H1 (cell line): ENCODE measurements at regions not wholly inside any gene's neighbourhood (a gene's known extent, or its start where the extent isn't known, plus 50 kb on each side); places are given as distances from the start of the nearest gene placed in this dataset.

Experiments used
- CTCF ChIA-PET: fragments of 300-600 bp; sonication (Branson Sonifier 250); formaldehyde crosslinking; loops from one replicate; lab custom pipeline; 2021; ENCODE audit not compliant: partially characterized antibody; lab: Charles Lee
- POLR2A ChIA-PET: fragments of 300-600 bp; sonication (Branson Sonifier 250); formaldehyde crosslinking; loops from one replicate; lab custom pipeline; 2021; ENCODE audit warnings: inconsistent platforms; ENCODE audit not compliant: partially characterized antibody; lab: Charles Lee
- DNase-seq, 2 experiments: peaks; one replicate each; pipeline versions ENCODE4 v3.0.0 to v3.0.0-alpha.2; 2010 to 2022; ENCODE audit warnings: low spot score in 2 of 2, low read depth in 1 of 2, mixed read lengths in 1 of 2
- FAIRE-seq: peaks from 2 replicates; lab custom pipeline; 2011; peaks lifted over from hg19 to GRCh38; lab: Jason Lieb, UNC
- H2AFZ ChIP-seq: 2 replicates; pipeline ENCODE4 v1.8.1; 2012; ENCODE audit warnings: low read length, inconsistent platforms
- H2AK5ac ChIP-seq: 2 replicates; pipeline ENCODE4 v1.6.1; 2013; ENCODE audit warnings: low read depth, low read length
- H2BK120ac ChIP-seq: replicated peaks from 2 replicates; pipeline ENCODE3; 2013; ENCODE audit warnings: low read depth, low read length, inconsistent platforms
- H2BK12ac ChIP-seq: 2 replicates; pipeline ENCODE4 v1.6.1; 2013; ENCODE audit warnings: low read depth, low read length
- H2BK15ac ChIP-seq: 2 replicates; pipeline ENCODE4 v1.6.1; 2013; ENCODE audit warnings: low read length
- H2BK20ac ChIP-seq: 2 replicates; pipeline ENCODE4 v1.6.1; 2013; ENCODE audit warnings: low read length
- H2BK5ac ChIP-seq: 2 replicates; pipeline ENCODE4 v1.6.1; 2013; ENCODE audit warnings: low read depth, low read length
- H3K14ac ChIP-seq: 2 replicates; pipeline ENCODE4 v1.6.1; 2013; ENCODE audit warnings: inconsistent platforms; ENCODE audit not compliant: insufficient read length
- H3K18ac ChIP-seq: 2 replicates; pipeline ENCODE4 v1.6.1; 2013; ENCODE audit warnings: low read length; ENCODE audit errors: extremely low read depth
- H3K23ac ChIP-seq: 2 replicates; pipeline ENCODE4 v1.6.1; 2013; ENCODE audit warnings: inconsistent platforms; ENCODE audit not compliant: insufficient read length
- H3K23me2 ChIP-seq: 2 replicates; pipeline ENCODE4 v1.6.1; 2013; ENCODE audit warnings: low read depth, low read length
- H3K27ac ChIP-seq: 2 replicates; pipeline ENCODE4 v1.6.1; 2011; ENCODE audit warnings: low read depth, low read length, inconsistent platforms
- H3K27me3 ChIP-seq, 4 experiments: replicated peaks in 1 of 4; 1 replicate in 1 of 4; 2 replicates in 3 of 4; pipeline versions ENCODE4 v1.6.1 to v1.8.1; 2011 to 2013; ENCODE audit warnings: low read length in 3 of 4, mild to moderate bottlenecking in 3 of 4, inconsistent platforms in 2 of 4, mixed read lengths in 2 of 4, moderate library complexity in 1 of 4; ENCODE audit not compliant: control insufficient read depth in 3 of 4, insufficient read depth in 3 of 4; ENCODE audit errors: extremely low read depth in 1 of 4
- H3K36me3 ChIP-seq, 4 experiments: 2 replicates each; pipeline versions ENCODE4 v1.6.1 to v1.8.1; 2011 to 2013; ENCODE audit warnings: mild to moderate bottlenecking in 4 of 4, low read length in 3 of 4, moderate library complexity in 2 of 4, control low read depth in 1 of 4, inconsistent platforms in 1 of 4; ENCODE audit not compliant: insufficient read depth in 4 of 4, control insufficient read depth in 2 of 4
- H3K4ac ChIP-seq: replicated peaks from 2 replicates; pipeline ENCODE3; 2013; ENCODE audit warnings: low read length, low read depth, mixed read lengths, inconsistent platforms; ENCODE audit not compliant: insufficient read length
- H3K4me1 ChIP-seq, 4 experiments: replicated peaks in 1 of 4; 1 replicate in 1 of 4; 2 replicates in 3 of 4; pipeline versions ENCODE4 v1.6.1 to v1.8.1; 2011 to 2013; ENCODE audit warnings: low read length in 3 of 4, inconsistent platforms in 2 of 4, mixed read lengths in 1 of 4; ENCODE audit not compliant: insufficient read depth in 4 of 4, control insufficient read depth in 3 of 4
- H3K4me2 ChIP-seq, 2 experiments: 2 replicates each; pipeline versions ENCODE4 v1.6.1 to v1.8.1; 2011 to 2013; ENCODE audit warnings: low read depth in 2 of 2, low read length in 2 of 2, control low read depth in 1 of 2, inconsistent platforms in 1 of 2, mild to moderate bottlenecking in 1 of 2; ENCODE audit not compliant: insufficient read depth in 1 of 2
- H3K4me3 ChIP-seq, 4 experiments: fragments of 200-600, 300-600 bp in 1 of 4; sonication (generic), shearing (Covaris generic), sonication (Bioruptor Twin) in 1 of 4; 2 replicates each; pipeline versions ENCODE4 v1.5.1 to v1.8.1; 2011 to 2016; ENCODE audit warnings: low read length in 4 of 4, low read depth in 3 of 4, control low read depth in 2 of 4, inconsistent platforms in 2 of 4, mild to moderate bottlenecking in 2 of 4, mixed read lengths in 1 of 4, moderate library complexity in 1 of 4; ENCODE audit not compliant: insufficient read depth in 2 of 4; ENCODE audit errors: extremely low read depth in 1 of 4
- H3K56ac ChIP-seq: replicated peaks from 2 replicates; pipeline ENCODE3; 2013; ENCODE audit warnings: low read depth, mild to moderate bottlenecking, mixed read lengths, low read length, inconsistent platforms; ENCODE audit not compliant: insufficient read length
- H3K79me1 ChIP-seq: 2 replicates; pipeline ENCODE4 v1.6.1; 2013; ENCODE audit warnings: low read depth, low read length, control low read depth
- H3K79me2 ChIP-seq, 2 experiments: 2 replicates each; pipeline versions ENCODE4 v1.6.1 to v1.8.1; 2012 to 2013; ENCODE audit warnings: low read length in 2 of 2, mild to moderate bottlenecking in 2 of 2, inconsistent platforms in 1 of 2; ENCODE audit not compliant: insufficient read depth in 2 of 2, control insufficient read depth in 1 of 2
- H3K9ac ChIP-seq, 4 experiments: replicated peaks in 1 of 4; 1 replicate in 1 of 4; 2 replicates in 3 of 4; pipeline versions ENCODE4 v1.6.1 to v1.8.1; 2011 to 2013; ENCODE audit warnings: low read depth in 3 of 4, low read length in 3 of 4, control low read depth in 2 of 4, mild to moderate bottlenecking in 2 of 4, moderate library complexity in 2 of 4, inconsistent platforms in 1 of 4; ENCODE audit errors: extremely low read depth in 1 of 4
- H3K9me3 ChIP-seq, 2 experiments: 2 replicates each; pipeline versions ENCODE4 v1.6.1 to v1.8.1; 2012 to 2013; ENCODE audit warnings: mild to moderate bottlenecking in 2 of 2, moderate library complexity in 2 of 2, control low read depth in 1 of 2, inconsistent platforms in 1 of 2, low read depth in 1 of 2, low read length in 1 of 2, mixed read lengths in 1 of 2; ENCODE audit not compliant: insufficient read depth in 2 of 2
- H4K20me1 ChIP-seq, 2 experiments: replicated peaks in 1 of 2; 2 replicates each; pipeline versions ENCODE3 to v1.8.1; 2011 to 2013; ENCODE audit warnings: inconsistent platforms in 2 of 2, low read length in 2 of 2, mild to moderate bottlenecking in 1 of 2; ENCODE audit not compliant: insufficient read depth in 2 of 2, control insufficient read depth in 1 of 2
- H4K5ac ChIP-seq: 2 replicates; pipeline ENCODE4 v1.6.1; 2013; ENCODE audit warnings: low read length, low read depth, mixed read lengths, inconsistent platforms; ENCODE audit not compliant: insufficient read length
- H4K8ac ChIP-seq: 2 replicates; pipeline ENCODE4 v1.8.0; 2013; ENCODE audit warnings: mild to moderate bottlenecking, moderate library complexity, low read length, inconsistent platforms; ENCODE audit not compliant: insufficient read depth; ENCODE audit errors: extremely low read depth
- H4K91ac ChIP-seq: replicated peaks from 2 replicates; pipeline ENCODE3; 2013; ENCODE audit warnings: low read length, mixed read lengths, inconsistent platforms; ENCODE audit not compliant: insufficient read length
- ASH2L ChIP-seq: fragments of 200-600, 300-600 bp; sonication (generic); IDR thresholded peaks from one replicate; pipeline ENCODE4 v1.7.1; 2017; ENCODE audit warnings: low read length
- CBX5 ChIP-seq: fragments of 300-800, 300-1000 bp; sonication (generic); IDR thresholded peaks from 2 replicates; pipeline ENCODE4 v1.7.1; 2016; ENCODE audit warnings: antibody characterized with exemption, low read length, low read depth
- CTCF ChIP-seq, 3 experiments: IDR thresholded peaks; 1 replicate in 2 of 3; 2 replicates in 1 of 3; pipeline versions ENCODE4 v1.5.1 to v1.6.1; 2011; ENCODE audit warnings: low read length in 3 of 3, mild to moderate bottlenecking in 3 of 3, inconsistent platforms in 2 of 3, low read depth in 1 of 3, moderate library complexity in 1 of 3; ENCODE audit not compliant: insufficient read depth in 1 of 3; ENCODE audit errors: control extremely low read depth in 1 of 3
- GABPA ChIP-seq: IDR thresholded peaks from 2 replicates; pipeline ENCODE4 v1.6.1; 2011; ENCODE audit warnings: mild to moderate bottlenecking, low read length, moderate library complexity, borderline replicate concordance; ENCODE audit not compliant: insufficient read depth
- NRF1 ChIP-seq: IDR thresholded peaks from 2 replicates; pipeline ENCODE4 v1.6.1; 2011; ENCODE audit warnings: mild to moderate bottlenecking, low read depth, low read length, improper control_type of control experiment
- PHF8 ChIP-seq: fragments of 200-600 bp; sonication (generic); conservative IDR thresholded peaks from 2 replicates; pipeline ENCODE4 v1.7.1; 2012; ENCODE audit warnings: low read depth, mild to moderate bottlenecking, inconsistent platforms, low read length, moderate library complexity
- POU5F1 ChIP-seq: IDR thresholded peaks from 2 replicates; pipeline ENCODE4 v1.6.1; 2011; ENCODE audit warnings: low read depth, mild to moderate bottlenecking, low read length, moderate library complexity
- RAD21 ChIP-seq, 2 experiments: IDR thresholded peaks in 1 of 2; conservative IDR thresholded peaks in 1 of 2; 2 replicates each; pipeline ENCODE4 v1.6.1; 2011; ENCODE audit warnings: low read depth in 2 of 2, low read length in 2 of 2, improper control_type of control experiment in 1 of 2, inconsistent platforms in 1 of 2, mild to moderate bottlenecking in 1 of 2, moderate library complexity in 1 of 2
- SIX5 ChIP-seq: IDR thresholded peaks from 2 replicates; pipeline ENCODE4 v1.6.1; 2011; ENCODE audit warnings: mild to moderate bottlenecking, low read depth, low read length
- TAF7 ChIP-seq: optimal IDR thresholded peaks from 2 replicates; pipeline ENCODE3; 2011; ENCODE audit warnings: low read depth, mild to moderate bottlenecking, inconsistent platforms, low read length, moderate library complexity, borderline replicate concordance
- WGBS, 2 experiments: shearing (Covaris generic) in 1 of 2; methylation state at CpG; one replicate each; pipeline versions ENCODE4 v1.1.6 to v1.1.7; 2013 to 2015; ENCODE audit warnings: low lambda C conversion rate in 2 of 2, mixed read lengths in 2 of 2, inconsistent platforms in 1 of 2, low coverage in 1 of 2, missing lambda C conversion rate in 1 of 2; ENCODE audit not compliant: insufficient replicate concordance in 2 of 2, insufficient coverage in 1 of 2, insufficient read length in 1 of 2; ENCODE audit errors: extremely low coverage in 1 of 2, missing lambda C conversion rate in 1 of 2; 5-methylcytosine and 5-hydroxymethylcytosine counted together
- TF ChIP-seq, protein P1 (sequence below): IDR thresholded peaks from 2 replicates; pipeline ENCODE4 v1.6.1; 2012; ENCODE audit warnings: inconsistent platforms

DNA sequence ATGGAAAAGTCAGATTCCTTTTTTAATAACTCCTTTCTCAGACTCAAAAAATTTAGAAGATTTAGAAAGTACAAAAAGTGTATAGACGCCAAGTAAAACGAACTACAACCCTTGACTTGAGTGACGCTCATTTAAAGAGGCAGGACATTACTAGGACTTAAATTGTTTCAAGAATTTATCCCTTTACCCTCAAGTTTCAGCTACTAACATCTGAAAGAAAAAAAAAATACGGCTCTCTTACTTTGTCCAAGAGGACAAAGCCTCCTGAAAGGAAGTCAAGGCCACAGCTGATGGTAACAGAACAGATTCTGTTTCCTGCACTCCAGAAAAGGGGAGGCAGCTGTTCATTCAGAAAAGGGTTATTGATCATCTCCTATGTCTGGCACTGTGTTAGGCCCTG, 57.6 kb upstream of the PKDCC start:
- Histone ChIP-seq H3K27ac (no peak overlapping the region), H3K23ac (no peak overlapping the region)
- POLR2A ChIA-PET, result no interaction called here
- TF ChIP-seq NRF1, result no peak
- TF ChIP-seq GABPA, result no peak
- no peak for TF ChIP-seq POU5F1
- TF ChIP-seq TAF7, result no peak
- TF ChIP-seq ASH2L, result no peak
- no peak for TF ChIP-seq RAD21 (IDR thresholded peaks at IDR 0.05 in 1 of 2, conservative IDR thresholded peaks at IDR 0.05 in 1 of 2; ENCODE audit: low read depth in 2 of 2, low read length in 2 of 2)
- no peak for TF ChIP-seq PHF8
- no peak for TF ChIP-seq CTCF (IDR thresholded peaks at IDR 0.05; ENCODE audit: control extremely low read depth in 1 of 3, insufficient read depth in 1 of 3, low read depth in 1 of 3, low read length in 3 of 3)
- no peak for TF ChIP-seq CBX5
- TF ChIP-seq, protein P1, sequence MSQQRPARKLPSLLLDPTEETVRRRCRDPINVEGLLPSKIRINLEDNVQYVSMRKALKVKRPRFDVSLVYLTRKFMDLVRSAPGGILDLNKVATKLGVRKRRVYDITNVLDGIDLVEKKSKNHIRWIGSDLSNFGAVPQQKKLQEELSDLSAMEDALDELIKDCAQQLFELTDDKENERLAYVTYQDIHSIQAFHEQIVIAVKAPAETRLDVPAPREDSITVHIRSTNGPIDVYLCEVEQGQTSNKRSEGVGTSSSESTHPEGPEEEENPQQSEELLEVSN, result no peak
- no peak for TF ChIP-seq SIX5

More for the DNA sequence above, 57.6 kb upstream of the PKDCC start:
- H3K14ac ChIP-seq, result no peak overlapping the region
- 0 out of 2 replicates have a peak overlapping the region, but pooled peaks have one; percentile 46 for H2BK15ac ChIP-seq
- H3K27me3 ChIP-seq, result no peaks in the 10 kb centered on the region
- no peaks in the 10 kb centered on the region for H3K79me1 ChIP-seq
- H2AFZ ChIP-seq, result no peak overlapping the region
- CTCF ChIA-PET, result no interaction called here
- no peak overlapping the region for H2BK5ac ChIP-seq
- no peak overlapping the region for H2BK120ac ChIP-seq
- H4K8ac ChIP-seq, result no peak overlapping the region
- no peak overlapping the region for H3K4me2 ChIP-seq
- no peak overlapping the region for H4K91ac ChIP-seq
- no peak overlapping the region for H3K4ac ChIP-seq
- DNase-seq, result no peak
- H3K23me2 ChIP-seq, result peaks cover 3% of the 10 kb centered on the region; the same call in 1 of the 2 replicates
- H2BK12ac ChIP-seq, result 0 out of 2 replicates have a peak overlapping the region, but pooled peaks have one; percentile 72
- H4K5ac ChIP-seq, result no peak overlapping the region
- H3K4me1 ChIP-seq, result peaks cover 0 to 3% (median 0%) of the 10 kb centered on the region in 4 experiments; a peak in 1 of 7 replicates
- no peaks in the 10 kb centered on the region for H4K20me1 ChIP-seq
- no peak overlapping the region for H3K9ac ChIP-seq
- no peak for FAIRE-seq
- H3K36me3 ChIP-seq, result no peaks in the 10 kb centered on the region
- WGBS, 2 experiments, result 91% methylated on average over 4 of the region's 4 CpGs; no CpG with 5 or more reads in 1 of the 2 experiments
- H3K56ac ChIP-seq, result no peak overlapping the region
- no peaks in the 10 kb centered on the region for H3K79me2 ChIP-seq
- no peak overlapping the region for H3K4me3 ChIP-seq
- H2AK5ac ChIP-seq, result no peak overlapping the region
- peaks cover 7 to 13% of the 10 kb centered on the region in 2 experiments; a peak in 3 of 4 replicates for H3K9me3 ChIP-seq
- H2BK20ac ChIP-seq, result peak overlapping the region; percentile 24; the same call in 1 of the 2 replicates
- no peak overlapping the region for H3K18ac ChIP-seq
